HCT116 (cell line): ENCODE measurements at regions not wholly inside any gene's neighbourhood (a gene's known extent, or its start where the extent isn't known, plus 50 kb on each side); places are given as distances from the start of the nearest gene placed in this dataset.

ENCODE experiments used
- ATAC-seq: fragments of 200-7000 bp; cut with Tn5 transposase; 2 replicates; pipeline ENCODE4 v1.9.1; 2020; ENCODE audit warnings: mild to moderate bottlenecking, moderate library complexity
- BruUV-seq: library from RNA; stranded (reverse); fragments of 400-500 nt; replicated peaks from 2 replicates; lab custom pipeline; 2021; lab: Mats Ljungman, UMichigan
- CTCF ChIA-PET: fragments of 300-600 bp; sonication (Branson Sonifier 250); formaldehyde crosslinking; loops from one replicate; lab custom pipeline; 2021; ENCODE audit warnings: antibody characterized with exemption; lab: Charles Lee
- POLR2A ChIA-PET: fragments of 300-600, 350-600 bp; sonication (Branson Sonifier 250); formaldehyde crosslinking; loops from one replicate; lab custom pipeline; 2021; ENCODE audit warnings: antibody characterized with exemption; lab: Charles Lee
- RAD21 ChIA-PET, 2 experiments: fragments of 300-600 bp; sonication (Branson Sonifier 250); formaldehyde crosslinking; loops; one replicate each; lab custom pipeline; 2023; ENCODE audit warnings: low total read pairs in 2 of 2; ENCODE audit not compliant: uncharacterized antibody in 2 of 2, unreplicated experiment in 2 of 2, low non-redundant PET in 1 of 2; lab: Charles Lee
- DNase-seq: peaks from one replicate; pipeline ENCODE4 v3.0.0-alpha.2; 2010; ENCODE audit warnings: low read depth, low spot score
- H2AFZ ChIP-seq: fragments of 200-600 bp; shearing (Covaris generic), sonication (generic); 2 replicates; pipeline ENCODE4 v1.6.1; 2017; ENCODE audit warnings: low read depth, mixed run types, mixed read lengths, antibody characterized with exemption, low read length; ENCODE audit not compliant: poor library complexity, severe bottlenecking
- H3K27ac ChIP-seq: 2 replicates; pipeline ENCODE4 v1.5.1; 2012; ENCODE audit warnings: low read depth, low read length
- H3K27me3 ChIP-seq: fragments of 200-600 bp; sonication (generic); 2 replicates; pipeline ENCODE4 v1.6.1; 2016; ENCODE audit warnings: mixed run types, low read length, mixed read lengths; ENCODE audit not compliant: insufficient read depth
- H3K36me3 ChIP-seq, 2 experiments: fragments of 200-500 bp in 1 of 2; fragments of 200-600 bp in 1 of 2; sonication (Bioruptor generic) in 1 of 2; sonication (generic) in 1 of 2; 2 replicates each; pipeline versions ENCODE4 v1.5.1 to v1.6.1; 2014 to 2016; ENCODE audit warnings: low read length in 2 of 2, inconsistent platforms in 1 of 2, mixed read lengths in 1 of 2, mixed run types in 1 of 2; ENCODE audit not compliant: insufficient read depth in 2 of 2, control insufficient read depth in 1 of 2
- H3K4me1 ChIP-seq, 2 experiments: fragments of 200-600 bp in 1 of 2; sonication (generic) in 1 of 2; 2 replicates each; pipeline versions ENCODE4 v1.5.1 to v1.6.1; 2012 to 2017; ENCODE audit warnings: low read length in 2 of 2, inconsistent platforms in 1 of 2, mild to moderate bottlenecking in 1 of 2, mixed read lengths in 1 of 2, mixed run types in 1 of 2, moderate library complexity in 1 of 2; ENCODE audit not compliant: insufficient read depth in 2 of 2, control insufficient read depth in 1 of 2
- H3K4me2 ChIP-seq: fragments of 200-600 bp; sonication (generic); 2 replicates; pipeline ENCODE4 v1.6.1; 2017; ENCODE audit warnings: mixed run types, low read length, mixed read lengths
- H3K4me3 ChIP-seq, 2 experiments: fragments of 200-600 bp in 1 of 2; sonication (generic) in 1 of 2; replicated peaks in 1 of 2; 2 replicates each; pipeline ENCODE4 v1.5.1; 2011 to 2016; ENCODE audit warnings: low read length in 2 of 2, control low read depth in 1 of 2, low read depth in 1 of 2, mild to moderate bottlenecking in 1 of 2, mixed read lengths in 1 of 2, mixed run types in 1 of 2
- H3K79me2 ChIP-seq: fragments of 200-600 bp; sonication (generic); 2 replicates; pipeline ENCODE4 v1.6.1; 2017; ENCODE audit warnings: mild to moderate bottlenecking, mixed run types, low read length, moderate library complexity, mixed read lengths; ENCODE audit not compliant: insufficient read depth
- H3K9ac ChIP-seq: fragments of 200-600 bp; sonication (generic); 2 replicates; pipeline ENCODE4 v1.6.1; 2016; ENCODE audit warnings: low read length, mixed read lengths
- H3K9me2 ChIP-seq: fragments of 200-600 bp; sonication (generic), shearing (Covaris generic); 2 replicates; pipeline ENCODE4 v1.6.1; 2017; ENCODE audit warnings: mixed run types, mild to moderate bottlenecking, moderate library complexity; ENCODE audit not compliant: insufficient read depth
- H3K9me3 ChIP-seq, 2 experiments: fragments of 200-500 bp in 1 of 2; fragments of 200-600 bp in 1 of 2; sonication (Bioruptor generic) in 1 of 2; sonication (generic) in 1 of 2; 2 replicates each; pipeline ENCODE4 v1.6.1; 2014 to 2017; ENCODE audit warnings: low read length in 2 of 2, mixed read lengths in 2 of 2, inconsistent platforms in 1 of 2, low read depth in 1 of 2, mild to moderate bottlenecking in 1 of 2, mixed run types in 1 of 2, moderate library complexity in 1 of 2; ENCODE audit not compliant: control insufficient read depth in 1 of 2, insufficient read depth in 1 of 2
- H4K20me1 ChIP-seq: fragments of 200-600 bp; sonication (generic), shearing (Covaris generic); 2 replicates; pipeline ENCODE4 v1.6.1; 2017; ENCODE audit warnings: mixed run types, mild to moderate bottlenecking, moderate library complexity; ENCODE audit not compliant: insufficient read depth
- ATF3 ChIP-seq: IDR thresholded peaks from 2 replicates; pipeline ENCODE4 v1.6.1; 2012
- CBX3 ChIP-seq: IDR thresholded peaks from 2 replicates; pipeline ENCODE4 v1.6.1; 2012; ENCODE audit warnings: low read depth
- CTCF ChIP-seq, 3 experiments: fragments of 200-600 bp in 1 of 3; sonication (generic) in 1 of 3; IDR thresholded peaks in 2 of 3; conservative IDR thresholded peaks in 1 of 3; 2 replicates each; pipeline ENCODE4 v1.5.1; 2012 to 2017; ENCODE audit warnings: low read depth in 2 of 3, low read length in 2 of 3, antibody characterized with exemption in 1 of 3, borderline replicate concordance in 1 of 3, control low read depth in 1 of 3, mild to moderate bottlenecking in 1 of 3, mixed read lengths in 1 of 3, mixed run types in 1 of 3, moderate library complexity in 1 of 3; ENCODE audit not compliant: insufficient read depth in 1 of 3
- EZH2 ChIP-seq: fragments of 200-600 bp; sonication (generic); IDR thresholded peaks from 2 replicates; pipeline ENCODE4 v1.6.1; 2017; ENCODE audit warnings: antibody characterized with exemption, mixed run types
- EZH2phosphoT487 ChIP-seq: fragments of 200-600 bp; IDR thresholded peaks from 2 replicates; pipeline ENCODE4 v1.6.1; 2018; ENCODE audit warnings: antibody characterized with exemption, borderline replicate concordance
- FOSL1 ChIP-seq: IDR thresholded peaks from 2 replicates; pipeline ENCODE4 v1.6.1; 2012; ENCODE audit warnings: low read depth
- POLR2AphosphoS5 ChIP-seq: IDR thresholded peaks from 2 replicates; pipeline ENCODE4 v1.6.1; 2011; ENCODE audit warnings: mild to moderate bottlenecking, low read depth, low read length, moderate library complexity
- RAD21 ChIP-seq: IDR thresholded peaks from 2 replicates; pipeline ENCODE4 v1.6.1; 2012; ENCODE audit warnings: low read depth, mild to moderate bottlenecking
- YY1 ChIP-seq: IDR thresholded peaks from 2 replicates; pipeline ENCODE4 v1.6.1; 2011; ENCODE audit warnings: low read length, low read depth, moderate library complexity, mild to moderate bottlenecking; ENCODE audit not compliant: insufficient replicate concordance; ENCODE audit errors: extremely low read depth
- intact Hi-C: fragments of 100-400 bp; cut with micrococcal nuclease; formaldehyde crosslinking; loops from 2 replicates; pipeline ENCODE4 v1.10.0; 2022

- Histone ChIP-seq H3K27ac (no peak overlapping the region), H3K36me3 (no peaks in the 10 kb centered on the region), H4K20me1 (no peaks in the 10 kb centered on the region), H2AFZ (no peak overlapping the region), H3K9ac (no peak overlapping the region), H3K9me3 (no peaks in the 10 kb centered on the region), H3K9me2 (no peaks in the 10 kb centered on the region), H3K4me1 (peaks cover 0 to 13% of the 10 kb centered on the region in 2 experiments; a peak in 3 of 4 replicates), H3K79me2 (no peaks in the 10 kb centered on the region), H3K27me3 (no peaks in the 10 kb centered on the region), H3K4me2 (no peak overlapping the region), H3K4me3 (no peak overlapping the region)
- POLR2A ChIA-PET, result no interaction called here
- RAD21 ChIA-PET, result no interaction called here
- DNase-seq (peak; percentile 19), ATAC-seq (peak; percentile 72)
- BruUV-seq, result no TSS peak
- intact Hi-C loops, result loop anchor here (2.0 to 5.0 kb wide), 2 partner anchors 559 to 758 kb away; no protein-coding TSS in a partner anchor
- CTCF ChIA-PET, result no interaction called here
- TF ChIP-seq ATF3 (no peak), FOSL1 (no peak), CTCF (IDR thresholded peaks at IDR 0.05 in 2 of 3, conservative IDR thresholded peaks at IDR 0.05 in 1 of 3; ENCODE audit: borderline replicate concordance in 1 of 3, insufficient read depth in 1 of 3, low read depth in 2 of 3, low read length in 2 of 3) (peak in 2 of 3 experiments; percentile 36 to 39; a peak in 3 of 6 replicates), POLR2AphosphoS5 (no peak)
- TF ChIP-seq, all 23 proteins: peak for 1
These were observed 249.0 kb upstream of the OPRM1 start for GRCh38 chr6:153790048-153790447.

- ATAC-seq (no peak), DNase-seq (no peak)
- no peaks in the 10 kb centered on the region for H3K36me3 ChIP-seq
- RAD21 ChIA-PET, result no interaction called here
- H3K9me2 ChIP-seq, result no peaks in the 10 kb centered on the region
- H3K27ac ChIP-seq, result no peak overlapping the region
- intact Hi-C loops, result no loop called here
- H4K20me1 ChIP-seq, result no peaks in the 10 kb centered on the region
- H3K4me3 ChIP-seq, result no peak overlapping the region
- H3K4me2 ChIP-seq, result no peak overlapping the region
- H3K79me2 ChIP-seq, result no peaks in the 10 kb centered on the region
- no TSS peak for BruUV-seq
- no peak for TF ChIP-seq EZH2phosphoT487
- TF ChIP-seq CTCF (IDR thresholded peaks at IDR 0.05 in 2 of 3, conservative IDR thresholded peaks at IDR 0.05 in 1 of 3; ENCODE audit: borderline replicate concordance in 1 of 3, insufficient read depth in 1 of 3, low read depth in 2 of 3, low read length in 2 of 3), result no peak
- TF ChIP-seq YY1, result no peak
- no peak for TF ChIP-seq RAD21
- no peak for TF ChIP-seq CBX3
- no peak for TF ChIP-seq ATF3
- TF ChIP-seq EZH2, result no peak
- TF ChIP-seq FOSL1, result no peak
- TF ChIP-seq, all 23 proteins: peak for 0
- H2AFZ ChIP-seq, result no peak overlapping the region
- H3K27me3 ChIP-seq, result no peaks in the 10 kb centered on the region
- ChIA-PET CTCF (no interaction called here), POLR2A (no interaction called here)
- H3K9me3 ChIP-seq, result no peaks in the 10 kb centered on the region
- no peak overlapping the region for H3K9ac ChIP-seq
- H3K4me1 ChIP-seq, result peaks cover 0 to 13% of the 10 kb centered on the region in 2 experiments; a peak in 3 of 4 replicates
These were observed 251.8 kb upstream of the OPRM1 start for GRCh38 chr6:153787341-153787606.
